ENCODE measurements at regions not wholly inside any gene's neighbourhood (a gene's known extent, or its start where the extent isn't known, plus 50 kb on each side); places are given as distances from the start of the nearest gene placed in this dataset.

GRCh38 chr5:102089883-102090282, 206.2 kb downstream of the SLCO4C1 start:
- in situ Hi-C loops (cut with MboI) (no loop called here), intact Hi-C loops (cut with micrococcal nuclease) (no loop called here)
- Histone ChIP-seq H3K9me1 (ENCODE audit: control insufficient read depth, insufficient read depth, low read length) (no peaks in the 10 kb centered on the region), H3K27me3 (ENCODE audit: control insufficient read depth in 2 of 2, insufficient read depth in 2 of 2, low read length in 2 of 2) (no peaks in the 10 kb centered on the region), H2AFZ (ENCODE audit: low read depth, low read length) (no peak overlapping the region), H3K79me2 (ENCODE audit: control insufficient read depth, insufficient read depth, low read length) (no peaks in the 10 kb centered on the region), H3K27ac (ENCODE audit: extremely low read depth, low read depth, low read length) (no peak overlapping the region), H3K4me2 (ENCODE audit: insufficient read depth, low read length) (no peak overlapping the region), H3K4me1 (replicated peaks in 1 of 2; ENCODE audit: control insufficient read depth in 2 of 2, insufficient read depth in 2 of 2, low read length in 2 of 2) (no peaks in the 10 kb centered on the region), H4K20me1 (replicated peaks; ENCODE audit: control insufficient read depth, insufficient read depth, low read length) (no peaks in the 10 kb centered on the region), H3K36me3 (ENCODE audit: control insufficient read depth, insufficient read depth, low read length) (no peaks in the 10 kb centered on the region), H3K9me3 (replicated peaks; ENCODE audit: control insufficient read depth, insufficient read depth, low read depth, low read length) (no peaks in the 10 kb centered on the region), H3K9ac (ENCODE audit: insufficient read depth in 1 of 2, low read depth in 2 of 2, low read length in 2 of 2) (no peak overlapping the region), H3K4me3 (no peak overlapping the region)
- 0% methylated on average over 2 of the region's 2 CpGs for WGBS (ENCODE audit: insufficient coverage, low coverage, missing lambda C conversion rate)
- ATAC-seq (no peak), FAIRE-seq (no peak), DNase-seq (ENCODE audit: extremely low read depth in 1 of 4, low spot score in 3 of 4) (no peak)
- no TSS peak for BruUV-seq (replicated peaks)
- CTCF ChIA-PET (ENCODE audit: low intra/inter-chr PET ratio): no interaction called here
- no peak for TF ChIP-seq CGGBP1 (CRISPR knock-in tag; IDR thresholded peaks at IDR 0.05)
- no peak for TF ChIP-seq CREBBP (IDR thresholded peaks at IDR 0.05; ENCODE audit: low read depth, low read length)
- no peak for TF ChIP-seq MEF2A (IDR thresholded peaks at IDR 0.05; ENCODE audit: control insufficient read depth, low read depth, low read length)
- no peak for TF ChIP-seq TAF7 (tag; IDR thresholded peaks at IDR 0.05)
- TF ChIP-seq CEBPB (tag; IDR thresholded peaks at IDR 0.05): no peak
- TF ChIP-seq ZNF263 (CRISPR knock-in tag; IDR thresholded peaks at IDR 0.05; ENCODE audit: borderline replicate concordance): no peak
- no peak for TF ChIP-seq PTRF (tag; IDR thresholded peaks at IDR 0.05)
- no peak for TF ChIP-seq ADNP (tag; IDR thresholded peaks at IDR 0.05)
- no peak for TF ChIP-seq FOXJ2 (tag; IDR thresholded peaks at IDR 0.05)
- no peak for TF ChIP-seq SP1 (CRISPR knock-in tag; IDR thresholded peaks at IDR 0.05)
- no peak for TF ChIP-seq TCF15 (CRISPR knock-in tag; IDR thresholded peaks at IDR 0.05)
- TF ChIP-seq MAX (CRISPR knock-in tag; IDR thresholded peaks at IDR 0.05): no peak
- TF ChIP-seq PML (IDR thresholded peaks at IDR 0.05; ENCODE audit: low read length): no peak
- no peak for TF ChIP-seq TAF9B (IDR thresholded peaks at IDR 0.05; ENCODE audit: partially characterized antibody)
- no peak for TF ChIP-seq TSC22D4 (tag; IDR thresholded peaks at IDR 0.05)
- no peak for TF ChIP-seq CBX3 (IDR thresholded peaks at IDR 0.05; ENCODE audit: borderline replicate concordance in 1 of 2, low read length in 2 of 2)
- no peak for TF ChIP-seq MLLT1 (IDR thresholded peaks at IDR 0.05)
- TF ChIP-seq SMARCE1 (IDR thresholded peaks at IDR 0.05): no peak
- no peak for TF ChIP-seq ZNF140 (CRISPR knock-in tag; IDR thresholded peaks at IDR 0.05)
- POLR2A ChIA-PET: no interaction called here

All from K562 (cell line).